Glutamatergic neuron (in vitro differentiated cells): ENCODE measurements at regions not wholly inside any gene's neighbourhood (a gene's known extent, or its start where the extent isn't known, plus 50 kb on each side); places are given as distances from the start of the nearest gene placed in this dataset.

Experiments used
- DNase-seq: peaks from one replicate; pipeline ENCODE4 v3.0.0; 2022
- H3K27ac Mint-ChIP-seq: one replicate; pipeline ENCODE4 v1.8.0; 2020; ENCODE audit warnings: mild to moderate bottlenecking, mixed read lengths, inconsistent platforms; ENCODE audit not compliant: unreplicated experiment
- H3K27me3 Mint-ChIP-seq: one replicate; pipeline ENCODE4 v1.8.0; 2020; ENCODE audit warnings: mild to moderate bottlenecking, moderate library complexity, mixed read lengths, inconsistent platforms; ENCODE audit not compliant: unreplicated experiment
- H3K36me3 Mint-ChIP-seq: one replicate; pipeline ENCODE4 v1.8.0; 2020; ENCODE audit warnings: mild to moderate bottlenecking, mixed read lengths, inconsistent platforms; ENCODE audit not compliant: unreplicated experiment
- H3K4me1 Mint-ChIP-seq: one replicate; pipeline ENCODE4 v1.8.0; 2020; ENCODE audit warnings: mild to moderate bottlenecking, low read depth, mixed read lengths, inconsistent platforms; ENCODE audit not compliant: unreplicated experiment
- H3K4me3 Mint-ChIP-seq: one replicate; pipeline ENCODE4 v1.8.0; 2020; ENCODE audit warnings: mild to moderate bottlenecking, mixed read lengths, inconsistent platforms; ENCODE audit not compliant: unreplicated experiment
- H3K9me3 Mint-ChIP-seq: one replicate; pipeline ENCODE4 v1.8.0; 2020; ENCODE audit warnings: mild to moderate bottlenecking, moderate library complexity, mixed read lengths, inconsistent platforms; ENCODE audit not compliant: unreplicated experiment
- CTCF ChIP-seq: fragments of 200-600 bp; sonication (generic); IDR thresholded peaks from one replicate; pipeline ENCODE4 v1.5.0; 2021; ENCODE audit not compliant: partially characterized antibody, unreplicated experiment

GRCh38 chr11:96960926-96961325 lies 571.1 kb downstream of the JRKL start:
- TF ChIP-seq CTCF: no peak
- Mint-ChIP-seq H3K36me3 (no peaks in the 10 kb centered on the region), H3K4me1 (no peaks in the 10 kb centered on the region), H3K9me3 (no peaks in the 10 kb centered on the region), H3K27ac (no peak overlapping the region), H3K27me3 (no peaks in the 10 kb centered on the region), H3K4me3 (no peak overlapping the region)
- no peak for DNase-seq

- no peaks in the 10 kb centered on the region for H3K36me3 Mint-ChIP-seq
- H3K9me3 Mint-ChIP-seq: no peaks in the 10 kb centered on the region
- no peaks in the 10 kb centered on the region for H3K4me1 Mint-ChIP-seq
- no peak overlapping the region for H3K4me3 Mint-ChIP-seq
- TF ChIP-seq CTCF: no peak
- no peaks in the 10 kb centered on the region for H3K27me3 Mint-ChIP-seq
- no peak for DNase-seq
- H3K27ac Mint-ChIP-seq: no peak overlapping the region
Observed at GRCh38 chr11:96961931-96962330, 572.1 kb downstream of the JRKL start.

- no peaks in the 10 kb centered on the region for H3K9me3 Mint-ChIP-seq
- DNase-seq: no peak
- no peak overlapping the region for H3K4me3 Mint-ChIP-seq
- no peak overlapping the region for H3K27ac Mint-ChIP-seq
- H3K4me1 Mint-ChIP-seq: no peaks in the 10 kb centered on the region
- TF ChIP-seq CTCF: no peak
- H3K36me3 Mint-ChIP-seq: no peaks in the 10 kb centered on the region
- no peaks in the 10 kb centered on the region for H3K27me3 Mint-ChIP-seq
Observed at GRCh38 chr11:96963375-96963774, 573.6 kb downstream of the JRKL start.

GRCh38 chr11:96964661-96965060 lies 574.8 kb downstream of the JRKL start:
- H3K4me1 Mint-ChIP-seq: no peaks in the 10 kb centered on the region
- no peaks in the 10 kb centered on the region for H3K27me3 Mint-ChIP-seq
- no peak for TF ChIP-seq CTCF
- H3K36me3 Mint-ChIP-seq: no peaks in the 10 kb centered on the region
- H3K4me3 Mint-ChIP-seq: no peak overlapping the region
- no peaks in the 10 kb centered on the region for H3K9me3 Mint-ChIP-seq
- no peak for DNase-seq
- no peak overlapping the region for H3K27ac Mint-ChIP-seq

GRCh38 chr11:96967616-96968015 lies 577.8 kb downstream of the JRKL start:
- no peaks in the 10 kb centered on the region for H3K36me3 Mint-ChIP-seq
- DNase-seq: no peak
- no peaks in the 10 kb centered on the region for H3K27me3 Mint-ChIP-seq
- no peak overlapping the region for H3K27ac Mint-ChIP-seq
- H3K4me1 Mint-ChIP-seq: no peaks in the 10 kb centered on the region
- TF ChIP-seq CTCF: no peak
- no peak overlapping the region for H3K4me3 Mint-ChIP-seq
- no peaks in the 10 kb centered on the region for H3K9me3 Mint-ChIP-seq
